OCI-LY7 (cell line): ENCODE measurements at regions not wholly inside any gene's neighbourhood (a gene's known extent, or its start where the extent isn't known, plus 50 kb on each side); places are given as distances from the start of the nearest gene placed in this dataset.

Experiments used
- BruUV-seq: library from RNA; stranded (reverse); fragments of 400-500 nt; replicated peaks from 2 replicates; lab custom pipeline; 2021; lab: Mats Ljungman, UMichigan
- CTCF ChIA-PET: fragments of 300-600 bp; sonication (Branson Sonifier 250); formaldehyde crosslinking; loops from one replicate; lab custom pipeline; 2022; ENCODE audit warnings: antibody characterized with exemption; ENCODE audit not compliant: unreplicated experiment; lab: Charles Lee
- POLR2A ChIA-PET: fragments of 300-600 bp; sonication (Branson Sonifier 250); formaldehyde crosslinking; loops from one replicate; lab custom pipeline; 2022; ENCODE audit warnings: antibody characterized with exemption; lab: Charles Lee
- DNase-seq: peaks from one replicate; pipeline ENCODE4 v3.0.0-alpha.2; 2015; ENCODE audit warnings: low spot score
- H2AFZ ChIP-seq: fragments of 200-600 bp; sonication (generic), shearing (Covaris generic); 2 replicates; pipeline ENCODE4 v1.6.1; 2014; ENCODE audit warnings: mild to moderate bottlenecking, antibody characterized with exemption, low read length, moderate library complexity
- H3K27ac ChIP-seq: fragments of 200-600 bp; sonication (generic); 2 replicates; pipeline ENCODE4 v1.5.1; 2014; ENCODE audit warnings: mixed run types, low read depth, mild to moderate bottlenecking, moderate library complexity, low read length, inconsistent platforms; ENCODE audit not compliant: poor library complexity, severe bottlenecking
- H3K36me3 ChIP-seq: fragments of 200-600 bp; sonication (generic); 2 replicates; pipeline ENCODE4 v1.6.1; 2014; ENCODE audit warnings: mild to moderate bottlenecking, antibody characterized with exemption, low read length, moderate library complexity, mixed read lengths; ENCODE audit not compliant: insufficient read depth
- H3K4me1 ChIP-seq: fragments of 200-600 bp; sonication (generic); 2 replicates; pipeline ENCODE4 v1.5.1; 2014; ENCODE audit warnings: mild to moderate bottlenecking, low read length; ENCODE audit not compliant: insufficient read depth, poor library complexity, severe bottlenecking
- H3K4me2 ChIP-seq: fragments of 200-600 bp; sonication (generic); 2 replicates; pipeline ENCODE4 v1.6.1; 2014; ENCODE audit warnings: mild to moderate bottlenecking, low read length
- H3K4me3 ChIP-seq: fragments of 200-600 bp; sonication (generic); 2 replicates; pipeline ENCODE4 v1.5.1; 2014; ENCODE audit warnings: mild to moderate bottlenecking, low read depth, low read length; ENCODE audit not compliant: poor library complexity, severe bottlenecking
- H3K79me2 ChIP-seq: fragments of 200-600 bp; sonication (generic); 2 replicates; pipeline ENCODE4 v1.6.1; 2016; ENCODE audit warnings: low read depth, mild to moderate bottlenecking, low read length, moderate library complexity, mixed read lengths; ENCODE audit not compliant: insufficient read depth
- H3K9me2 ChIP-seq: fragments of 200-600 bp; sonication (generic); 2 replicates; pipeline ENCODE4 v1.6.1; 2016; ENCODE audit warnings: mild to moderate bottlenecking, low read length, mixed read lengths; ENCODE audit not compliant: insufficient read depth
- H3K9me3 ChIP-seq: fragments of 200-600 bp; sonication (generic); 2 replicates; pipeline ENCODE4 v1.6.1; 2014; ENCODE audit warnings: mild to moderate bottlenecking, mixed run types, low read length, mixed read lengths
- H4K20me1 ChIP-seq: fragments of 200-600 bp; sonication (generic); 2 replicates; pipeline ENCODE4 v1.6.1; 2014; ENCODE audit warnings: mild to moderate bottlenecking, antibody characterized with exemption, low read length, moderate library complexity, mixed read lengths; ENCODE audit not compliant: insufficient read depth
- EZH2phosphoT487 ChIP-seq: fragments of 200-600 bp; sonication (generic); IDR thresholded peaks from 2 replicates; pipeline ENCODE4 v1.6.1; 2018; ENCODE audit warnings: low read depth, borderline replicate concordance, mild to moderate bottlenecking, mixed run types, antibody characterized with exemption, low read length, moderate library complexity, mixed read lengths
- intact Hi-C: fragments of 100-400 bp; cut with micrococcal nuclease; formaldehyde crosslinking; loops from one replicate; pipeline ENCODE4 v1.10.0; 2022; ENCODE audit not compliant: unreplicated experiment
- TF ChIP-seq, protein P1 (sequence below): fragments of 200-600 bp; sonication (generic); conservative IDR thresholded peaks from 2 replicates; pipeline ENCODE4 v1.5.1; 2014; ENCODE audit warnings: mild to moderate bottlenecking, antibody characterized with exemption, low read length, moderate library complexity, mixed read lengths

DNA sequence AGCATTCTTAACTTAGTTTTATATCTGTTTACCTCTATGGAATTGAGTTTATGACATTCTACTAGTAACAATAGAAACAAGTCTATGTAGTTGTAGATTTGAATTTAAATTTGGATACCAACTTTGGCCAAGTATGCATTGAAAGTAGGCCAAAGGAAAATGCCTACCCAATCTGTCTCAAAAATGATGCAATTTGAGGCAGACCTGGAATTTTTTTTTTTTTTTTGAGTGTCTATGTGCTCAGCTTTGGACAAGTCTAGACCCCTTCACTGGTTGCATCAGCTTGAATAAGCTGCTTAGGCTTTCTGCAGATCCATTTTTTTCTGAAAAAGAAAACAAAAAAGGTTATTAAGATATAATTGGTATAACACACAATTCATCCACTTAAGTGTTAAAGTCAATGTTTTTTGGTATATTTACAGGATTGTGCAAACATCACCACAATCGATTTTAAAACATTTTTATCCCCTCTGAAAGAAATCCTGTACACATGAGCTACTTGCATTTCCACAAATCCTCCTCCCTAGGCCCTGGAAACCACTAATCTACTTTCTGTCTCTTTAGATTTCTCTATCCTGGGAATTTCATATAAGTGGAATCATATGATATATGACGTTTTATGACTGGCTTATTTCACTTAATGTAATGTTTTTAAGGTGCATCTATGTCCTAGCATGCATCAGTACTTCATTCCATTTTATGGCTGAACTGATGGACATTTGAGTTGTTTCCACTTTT, 185.1 kb upstream of the CCDC68 start:
- POLR2A ChIA-PET, result no interaction called here
- TF ChIP-seq EZH2phosphoT487, result no peak
- TF ChIP-seq, protein P1, sequence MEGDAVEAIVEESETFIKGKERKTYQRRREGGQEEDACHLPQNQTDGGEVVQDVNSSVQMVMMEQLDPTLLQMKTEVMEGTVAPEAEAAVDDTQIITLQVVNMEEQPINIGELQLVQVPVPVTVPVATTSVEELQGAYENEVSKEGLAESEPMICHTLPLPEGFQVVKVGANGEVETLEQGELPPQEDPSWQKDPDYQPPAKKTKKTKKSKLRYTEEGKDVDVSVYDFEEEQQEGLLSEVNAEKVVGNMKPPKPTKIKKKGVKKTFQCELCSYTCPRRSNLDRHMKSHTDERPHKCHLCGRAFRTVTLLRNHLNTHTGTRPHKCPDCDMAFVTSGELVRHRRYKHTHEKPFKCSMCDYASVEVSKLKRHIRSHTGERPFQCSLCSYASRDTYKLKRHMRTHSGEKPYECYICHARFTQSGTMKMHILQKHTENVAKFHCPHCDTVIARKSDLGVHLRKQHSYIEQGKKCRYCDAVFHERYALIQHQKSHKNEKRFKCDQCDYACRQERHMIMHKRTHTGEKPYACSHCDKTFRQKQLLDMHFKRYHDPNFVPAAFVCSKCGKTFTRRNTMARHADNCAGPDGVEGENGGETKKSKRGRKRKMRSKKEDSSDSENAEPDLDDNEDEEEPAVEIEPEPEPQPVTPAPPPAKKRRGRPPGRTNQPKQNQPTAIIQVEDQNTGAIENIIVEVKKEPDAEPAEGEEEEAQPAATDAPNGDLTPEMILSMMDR, result no peak
- no peak for DNase-seq
- Histone ChIP-seq H3K36me3 (no peaks in the 10 kb centered on the region), H4K20me1 (no peaks in the 10 kb centered on the region), H3K9me2 (no peaks in the 10 kb centered on the region), H3K4me1 (no peaks in the 10 kb centered on the region), H3K4me2 (no peak overlapping the region), H3K27ac (no peak overlapping the region), H3K9me3 (no peaks in the 10 kb centered on the region), H2AFZ (no peak overlapping the region), H3K79me2 (no peaks in the 10 kb centered on the region), H3K4me3 (no peak overlapping the region)
- CTCF ChIA-PET, result no interaction called here
- BruUV-seq, result no TSS peak
- intact Hi-C loops, result no loop called here

DNA sequence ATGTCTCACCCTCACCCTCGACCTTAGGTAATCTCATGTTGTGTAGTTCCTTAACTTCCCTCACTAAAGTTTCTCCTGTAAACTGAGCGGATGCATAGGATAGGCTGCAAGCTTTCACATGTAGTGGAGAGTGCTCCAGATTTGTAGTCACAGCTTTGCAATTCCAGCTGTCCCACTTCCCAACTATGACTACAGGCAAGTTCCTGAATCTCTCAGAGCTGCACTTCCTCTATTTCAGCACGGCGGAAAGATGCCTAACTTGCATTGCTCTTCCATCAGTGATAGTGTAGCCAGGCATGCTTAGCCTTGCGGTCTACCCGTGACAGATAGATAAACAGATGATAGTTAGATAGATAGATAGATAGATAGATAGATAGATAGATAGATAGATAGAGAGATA, 183.1 kb upstream of the CCDC68 start:
- BruUV-seq, result no TSS peak
- POLR2A ChIA-PET, result interaction anchor here (0.9 kb wide), 1 partner anchor 22 kb away, joined by 3 read pairs; no protein-coding TSS in a partner anchor
- CTCF ChIA-PET, result no interaction called here
- Histone ChIP-seq H3K27ac (no peak overlapping the region), H3K9me3 (no peaks in the 10 kb centered on the region), H2AFZ (no peak overlapping the region), H3K9me2 (no peaks in the 10 kb centered on the region), H3K79me2 (no peaks in the 10 kb centered on the region), H3K36me3 (no peaks in the 10 kb centered on the region), H3K4me3 (no peak overlapping the region), H3K4me1 (no peaks in the 10 kb centered on the region), H3K4me2 (no peak overlapping the region), H4K20me1 (no peaks in the 10 kb centered on the region)
- intact Hi-C loops, result no loop called here
- DNase-seq, result no peak
- TF ChIP-seq EZH2phosphoT487, result no peak
- TF ChIP-seq, protein P1, result no peak

DNA sequence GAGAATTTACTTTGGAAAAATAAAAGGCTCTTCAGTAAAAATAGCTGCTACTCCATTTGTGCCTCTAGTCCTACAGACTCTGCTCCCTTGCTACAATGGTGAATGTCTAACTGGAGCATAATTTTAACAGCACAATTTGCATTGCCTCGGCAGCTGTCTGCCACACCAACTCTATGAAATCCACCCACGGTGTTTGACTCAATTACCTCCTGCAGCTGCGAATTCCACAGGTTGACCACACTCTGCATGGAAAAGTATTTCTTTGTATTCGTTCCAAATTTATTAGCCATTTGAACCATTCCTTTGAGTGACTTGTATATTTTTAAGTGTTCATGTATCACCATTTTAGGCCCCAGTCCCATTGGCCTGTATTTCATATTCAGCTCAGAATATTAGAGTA, 182.1 kb upstream of the CCDC68 start:
- H3K9me2 ChIP-seq, result no peaks in the 10 kb centered on the region
- H3K4me1 ChIP-seq, result no peaks in the 10 kb centered on the region
- POLR2A ChIA-PET, result no interaction called here
- no TSS peak for BruUV-seq
- H3K9me3 ChIP-seq, result no peaks in the 10 kb centered on the region
- H3K4me2 ChIP-seq, result no peak overlapping the region
- no peaks in the 10 kb centered on the region for H3K36me3 ChIP-seq
- H3K27ac ChIP-seq, result no peak overlapping the region
- no peak overlapping the region for H3K4me3 ChIP-seq
- TF ChIP-seq, protein P1, result no peak
- TF ChIP-seq EZH2phosphoT487, result no peak
- no peak for DNase-seq
- no peak overlapping the region for H2AFZ ChIP-seq
- no peaks in the 10 kb centered on the region for H3K79me2 ChIP-seq
- CTCF ChIA-PET, result no interaction called here
- intact Hi-C loops, result no loop called here
- no peaks in the 10 kb centered on the region for H4K20me1 ChIP-seq
